ENCODE measurements at regions not wholly inside any gene's neighbourhood (a gene's known extent, or its start where the extent isn't known, plus 50 kb on each side); places are given as distances from the start of the nearest gene placed in this dataset.
"Not testable (repeated sequence)": the region's sequence is repeated elsewhere in the genome, so short reads cannot be mapped to it uniquely, and the experiment has no call there.

GRCh38 chr2:228352980-228353379 is 171.5 kb upstream of the SPHKAP start:
- TF ChIP-seq RAD21 (IDR thresholded peaks at IDR 0.05); CTCF (IDR thresholded peaks at IDR 0.05; ENCODE audit: low read depth, low read length, missing input control); TAF1 (conservative IDR thresholded peaks at IDR 0.05); REST (IDR thresholded peaks at IDR 0.05): not testable (repeated sequence)

All from liver (tissue), 3 donors.